Natural killer cell (primary cell): ENCODE measurements at regions not wholly inside any gene's neighbourhood (a gene's known extent, or its start where the extent isn't known, plus 50 kb on each side); places are given as distances from the start of the nearest gene placed in this dataset.

Experiments used
- ATAC-seq, 3 donors: fragments of 150-1000 bp in 2 of 3; fragments of 200-7000 bp in 1 of 3; cut with Tn5 transposase; 1 replicate in 1 of 3; 2 replicates in 2 of 3; pipeline ENCODE4 v1.10.0; 2021; ENCODE audit warnings: mild to moderate bottlenecking in 2 of 3, moderate library complexity in 2 of 3
- DNase-seq, 2 donors: peaks; one replicate each; pipeline versions ENCODE4 v3.0.0 to v3.0.0-alpha.2; 2013 to 2021; ENCODE audit warnings: mixed read lengths in 1 of 2
- H3K27ac ChIP-seq: one replicate; pipeline ENCODE4 v1.5.1; 2013; ENCODE audit warnings: mild to moderate bottlenecking, low read length
- H3K27me3 ChIP-seq: one replicate; pipeline ENCODE4 v1.6.1; 2013; ENCODE audit warnings: low read length; ENCODE audit not compliant: control insufficient read depth, insufficient read depth
- H3K36me3 ChIP-seq: one replicate; pipeline ENCODE4 v1.6.1; 2013; ENCODE audit warnings: low read length; ENCODE audit not compliant: control insufficient read depth, insufficient read depth
- H3K4me1 ChIP-seq: one replicate; pipeline ENCODE4 v1.6.1; 2013; ENCODE audit warnings: low read length; ENCODE audit not compliant: control insufficient read depth, insufficient read depth
- H3K4me3 ChIP-seq: one replicate; pipeline ENCODE4 v1.5.1; 2013; ENCODE audit warnings: low read length
- H3K9me3 ChIP-seq: one replicate; pipeline ENCODE4 v1.6.1; 2013; ENCODE audit warnings: low read length; ENCODE audit not compliant: control insufficient read depth, insufficient read depth
- H3K27ac Mint-ChIP-seq, 2 donors: one replicate each; pipeline ENCODE4 v1.8.0; 2022; ENCODE audit warnings: mild to moderate bottlenecking in 2 of 2, mixed read lengths in 2 of 2, moderate library complexity in 1 of 2
- H3K27me3 Mint-ChIP-seq, 2 donors: one replicate each; pipeline ENCODE4 v1.8.0; 2022; ENCODE audit warnings: low read depth in 2 of 2, mixed read lengths in 2 of 2
- H3K36me3 Mint-ChIP-seq: one replicate; pipeline ENCODE4 v1.8.0; 2022; ENCODE audit warnings: mixed read lengths
- H3K4me1 Mint-ChIP-seq, 2 donors: one replicate each; pipeline ENCODE4 v1.8.0; 2022; ENCODE audit warnings: mixed read lengths in 2 of 2
- H3K4me3 Mint-ChIP-seq: one replicate; pipeline ENCODE4 v1.8.0; 2022; ENCODE audit warnings: mild to moderate bottlenecking, moderate library complexity, mixed read lengths
- H3K9me3 Mint-ChIP-seq, 2 donors: one replicate each; pipeline ENCODE4 v1.8.0; 2022; ENCODE audit warnings: mixed read lengths in 2 of 2
- WGBS: methylation state at CpG from one replicate; pipeline ENCODE4 v1.1.7; 2013; ENCODE audit warnings: missing lambda C conversion rate; ENCODE audit not compliant: insufficient coverage; 5-methylcytosine and 5-hydroxymethylcytosine counted together
- intact Hi-C: fragments of 100-400 bp; cut with micrococcal nuclease; formaldehyde crosslinking; loops from one replicate; pipeline ENCODE4 v1.14.2; 2022
- TF ChIP-seq, protein P1 (sequence below): fragments of 200-600 bp; IDR thresholded peaks from one replicate; pipeline ENCODE4 v1.8.0; 2022; ENCODE audit warnings: antibody characterized with exemption

DNA sequence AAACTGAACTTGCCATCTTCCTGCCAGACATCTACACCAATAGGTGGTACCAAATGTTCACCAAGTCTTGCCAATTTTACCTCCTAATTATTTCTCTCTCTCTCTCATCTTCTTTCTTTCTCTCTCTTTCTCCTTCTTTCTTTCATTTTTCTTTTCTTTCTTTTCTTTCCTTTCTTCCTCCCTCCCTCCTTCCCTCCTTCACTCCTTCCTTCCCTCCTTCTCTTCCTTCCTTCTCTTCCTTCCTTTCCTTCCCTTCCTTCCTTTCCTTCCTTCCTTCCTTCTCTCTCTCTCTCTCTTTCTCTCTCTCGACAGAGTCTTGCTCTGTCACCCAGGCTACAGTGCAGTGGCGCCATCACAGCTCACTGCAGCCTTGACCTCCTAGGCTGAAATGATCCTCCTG is 55.4 kb upstream of the PSMA6 start:
- H3K27me3 ChIP-seq = no peaks in the 10 kb centered on the region
- TF ChIP-seq, protein P1, sequence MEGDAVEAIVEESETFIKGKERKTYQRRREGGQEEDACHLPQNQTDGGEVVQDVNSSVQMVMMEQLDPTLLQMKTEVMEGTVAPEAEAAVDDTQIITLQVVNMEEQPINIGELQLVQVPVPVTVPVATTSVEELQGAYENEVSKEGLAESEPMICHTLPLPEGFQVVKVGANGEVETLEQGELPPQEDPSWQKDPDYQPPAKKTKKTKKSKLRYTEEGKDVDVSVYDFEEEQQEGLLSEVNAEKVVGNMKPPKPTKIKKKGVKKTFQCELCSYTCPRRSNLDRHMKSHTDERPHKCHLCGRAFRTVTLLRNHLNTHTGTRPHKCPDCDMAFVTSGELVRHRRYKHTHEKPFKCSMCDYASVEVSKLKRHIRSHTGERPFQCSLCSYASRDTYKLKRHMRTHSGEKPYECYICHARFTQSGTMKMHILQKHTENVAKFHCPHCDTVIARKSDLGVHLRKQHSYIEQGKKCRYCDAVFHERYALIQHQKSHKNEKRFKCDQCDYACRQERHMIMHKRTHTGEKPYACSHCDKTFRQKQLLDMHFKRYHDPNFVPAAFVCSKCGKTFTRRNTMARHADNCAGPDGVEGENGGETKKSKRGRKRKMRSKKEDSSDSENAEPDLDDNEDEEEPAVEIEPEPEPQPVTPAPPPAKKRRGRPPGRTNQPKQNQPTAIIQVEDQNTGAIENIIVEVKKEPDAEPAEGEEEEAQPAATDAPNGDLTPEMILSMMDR = no peak
- H3K4me3 ChIP-seq = no peak overlapping the region
- Mint-ChIP-seq H3K4me3 (no peak overlapping the region), H3K4me1 (peaks cover 11 to 18% of the 10 kb centered on the region in 2 donors), H3K27ac (no peak overlapping the region), H3K9me3 (no peaks in the 10 kb centered on the region), H3K36me3 (no peaks in the 10 kb centered on the region), H3K27me3 (no peaks in the 10 kb centered on the region)
- H3K9me3 ChIP-seq = no peaks in the 10 kb centered on the region
- intact Hi-C loops = no loop called here
- ATAC-seq (no peak), DNase-seq (no peak)
- H3K36me3 ChIP-seq = no peaks in the 10 kb centered on the region
- H3K27ac ChIP-seq = no peak overlapping the region
- WGBS = 92% methylated on average over 2 of the region's 2 CpGs
- peaks cover 10% of the 10 kb centered on the region for H3K4me1 ChIP-seq

DNA sequence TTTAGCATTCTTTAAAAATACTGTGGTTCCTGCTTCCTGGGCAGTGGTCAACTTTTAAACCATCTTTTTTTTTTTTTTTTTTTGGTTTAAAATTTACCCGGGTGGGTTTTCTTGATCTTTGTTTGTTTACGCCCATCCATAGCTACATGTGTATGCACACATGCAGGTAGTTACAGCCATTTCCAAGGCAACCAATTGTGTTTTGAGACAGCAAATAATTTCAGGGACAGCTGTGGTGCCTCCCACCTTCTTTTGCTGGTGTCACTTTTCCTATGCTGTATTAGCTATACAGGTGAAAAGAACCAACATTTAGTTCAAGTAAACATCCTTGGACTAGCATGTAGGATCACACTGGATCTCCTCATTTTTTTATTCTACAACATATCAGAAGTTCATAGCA is 52.0 kb upstream of the PSMA6 start:
- TF ChIP-seq, protein P1 = no peak
- DNase-seq = peak in 1 of 2 donors; percentile 39
- H3K27ac ChIP-seq = peak overlapping the region; percentile 56
- H3K9me3 Mint-ChIP-seq = no peaks in the 10 kb centered on the region
- intact Hi-C loops = no loop called here
- H3K27me3 ChIP-seq = no peaks in the 10 kb centered on the region
- no peak overlapping the region for H3K4me3 ChIP-seq
- 47% methylated on average over 2 of the region's 2 CpGs for WGBS
- H3K9me3 ChIP-seq = no peaks in the 10 kb centered on the region
- no peaks in the 10 kb centered on the region for H3K36me3 ChIP-seq
- no peaks in the 10 kb centered on the region for H3K27me3 Mint-ChIP-seq
- H3K36me3 Mint-ChIP-seq = no peaks in the 10 kb centered on the region
- H3K27ac Mint-ChIP-seq = peak overlapping the region in 1 of 2 donors; percentile 64
- H3K4me1 ChIP-seq = peaks cover 10% of the 10 kb centered on the region
- H3K4me1 Mint-ChIP-seq = peaks cover 12 to 13% of the 10 kb centered on the region in 2 donors
- peak in 2 of 3 donors; percentile 77 to 82 for ATAC-seq
- no peak overlapping the region for H3K4me3 Mint-ChIP-seq
